Left hindlimb (tissue), 1 donor: ENCODE measurements at regions not wholly inside any gene's neighbourhood (a gene's known extent, or its start where the extent isn't known, plus 50 kb on each side); places are given as distances from the start of the nearest gene placed in this dataset.
"Not testable (repeated sequence)": the region's sequence is repeated elsewhere in the genome, so short reads cannot be mapped to it uniquely, and the experiment has no call there.

Source experiments
- DNase-seq: peaks from one replicate; pipeline ENCODE4 v3.0.0-alpha.2; 2018

DNA sequence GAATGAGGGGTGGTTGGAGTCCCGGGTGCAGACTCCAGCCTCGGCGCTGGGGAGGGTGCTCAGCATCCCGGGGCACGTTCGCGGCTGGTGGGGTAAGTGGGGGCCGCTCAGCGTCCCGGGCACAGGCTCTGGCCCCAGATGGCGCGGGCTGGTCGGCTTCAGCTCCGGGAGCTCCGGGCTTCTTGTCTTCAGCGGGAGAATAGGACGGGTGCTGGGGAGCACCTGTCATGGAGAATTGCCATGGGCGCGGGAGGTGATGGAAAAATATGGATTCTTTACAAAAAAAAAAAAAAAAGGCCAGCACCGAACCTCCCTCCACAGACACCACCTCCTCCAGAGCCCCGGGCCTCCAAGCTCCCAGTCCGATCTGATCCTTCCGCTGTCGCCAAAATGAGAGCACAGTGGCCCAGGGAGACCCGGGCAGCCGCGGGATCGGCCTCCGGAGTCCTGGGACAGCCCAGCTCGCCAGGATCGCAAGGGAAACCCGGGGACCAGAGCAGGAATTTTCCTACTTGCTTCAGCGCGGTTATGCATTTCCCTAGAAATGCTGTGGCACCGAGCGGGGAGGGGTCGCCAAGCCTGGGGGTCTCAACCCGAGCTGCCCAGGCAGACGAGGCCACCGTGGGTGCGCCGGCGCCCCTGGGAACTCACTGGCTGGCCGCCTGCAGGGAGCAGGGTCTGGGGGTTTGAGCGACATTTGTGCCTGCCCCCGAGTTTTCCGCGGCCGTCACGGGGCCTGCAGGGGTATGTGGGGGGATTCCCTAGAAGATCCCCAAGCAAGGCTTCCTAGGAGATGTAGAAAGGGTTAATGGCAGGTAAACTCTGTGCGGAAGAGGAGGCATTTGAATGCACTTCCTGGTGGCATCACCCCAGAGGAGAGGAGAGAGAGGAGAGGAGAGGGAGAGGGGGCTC lies 1336.9 kb downstream of the BRD1 start:
- DNase-seq, result peak; percentile 42

DNA sequence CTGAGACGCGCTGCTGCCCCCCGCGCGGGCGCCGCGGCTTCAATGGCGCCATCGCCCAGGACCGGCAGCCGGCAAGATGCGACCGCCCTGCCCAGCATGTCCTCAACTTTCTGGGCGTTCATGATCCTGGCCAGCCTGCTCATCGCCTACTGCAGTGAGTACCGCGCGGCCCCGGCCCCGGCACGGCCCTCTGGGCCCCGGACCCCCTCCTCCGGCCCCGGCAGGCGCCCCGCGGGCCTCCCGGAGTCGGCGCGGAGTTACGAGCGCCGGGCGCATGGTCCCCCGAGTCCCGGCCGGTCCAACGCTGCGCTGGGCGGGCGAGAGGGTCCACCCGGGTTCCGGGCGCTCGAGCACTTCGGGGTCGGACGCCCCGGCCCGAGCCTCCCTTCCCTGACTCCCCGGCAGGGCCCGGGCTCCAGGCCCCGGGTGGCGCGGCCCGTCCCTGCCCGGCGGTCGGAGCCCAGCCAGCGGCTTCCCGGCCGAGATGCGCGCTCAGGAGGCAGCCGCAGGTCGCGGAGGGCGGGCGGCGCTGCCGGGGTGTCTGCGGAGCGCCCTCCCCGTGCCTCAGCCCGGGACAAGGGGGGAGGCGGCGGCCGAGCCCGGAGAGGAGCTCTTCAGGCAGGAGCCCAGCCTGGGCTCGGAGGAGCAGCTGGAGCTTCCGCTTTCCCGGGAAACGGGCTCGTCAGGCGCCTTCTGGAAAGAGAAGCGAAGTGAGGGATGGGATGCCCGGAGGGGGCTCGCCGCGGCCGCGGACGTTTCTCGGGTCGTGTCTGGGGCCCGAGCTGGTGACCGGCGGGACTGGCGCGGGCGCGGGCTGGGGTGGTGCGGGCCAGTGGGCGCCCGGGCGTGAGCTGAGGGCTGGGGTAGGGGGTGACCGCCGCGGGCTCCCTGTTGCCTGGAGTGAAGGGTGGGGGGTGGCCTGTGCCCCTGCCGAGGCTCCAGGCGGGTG lies 1337.8 kb downstream of the BRD1 start:
- DNase-seq, result peak; percentile 63

- no peak for DNase-seq
Observed at GRCh38 chr22:48488611-48489511, 1338.8 kb downstream of the BRD1 start.

DNA sequence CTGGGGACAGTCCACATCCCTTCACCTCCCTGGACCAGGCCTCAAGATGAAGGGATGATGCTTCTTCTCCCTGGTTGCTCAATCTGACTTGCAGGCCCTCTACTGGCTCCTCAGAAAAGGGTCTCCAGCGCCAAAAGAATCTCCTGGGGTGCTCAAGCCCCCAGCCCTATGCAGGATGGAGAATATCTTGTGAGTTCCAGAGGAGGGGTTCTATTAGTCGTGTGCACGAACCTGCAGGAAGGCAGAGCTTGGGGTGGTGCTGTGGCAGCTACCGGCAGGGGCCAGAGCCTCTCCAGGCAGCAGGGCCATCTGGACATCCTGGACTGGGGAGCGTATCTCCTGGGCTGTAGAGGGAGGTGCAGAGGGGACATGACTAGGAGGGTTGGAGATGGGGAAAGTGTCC lies 1339.5 kb downstream of the BRD1 start:
- DNase-seq, result no peak

- DNase-seq, result no peak
Observed at GRCh38 chr22:48486558-48486957, 1341.1 kb downstream of the BRD1 start.

DNA sequence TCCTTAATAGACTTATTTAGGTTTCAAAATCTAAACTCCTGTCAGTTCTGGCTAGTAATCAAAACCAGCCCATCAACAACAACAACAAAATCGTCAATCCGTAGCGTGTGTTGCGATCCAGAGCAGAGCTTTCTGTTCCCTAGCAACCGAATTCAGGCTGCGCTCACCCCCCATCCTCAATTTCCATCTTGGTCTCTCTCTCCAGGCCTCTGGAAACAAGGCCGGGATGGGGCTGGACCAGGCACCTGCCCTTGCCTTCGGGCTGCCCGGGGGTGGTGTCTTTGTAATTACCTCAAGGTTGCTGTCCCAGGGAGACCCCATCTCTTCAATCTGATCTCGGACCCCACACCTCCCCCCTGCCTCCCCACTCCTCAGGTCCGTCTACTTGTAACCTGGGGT lies 1341.5 kb downstream of the BRD1 start:
- no peak for DNase-seq

- no peak for DNase-seq
Observed at GRCh38 chr22:48485149-48486133, 1342.2 kb downstream of the BRD1 start.

DNA sequence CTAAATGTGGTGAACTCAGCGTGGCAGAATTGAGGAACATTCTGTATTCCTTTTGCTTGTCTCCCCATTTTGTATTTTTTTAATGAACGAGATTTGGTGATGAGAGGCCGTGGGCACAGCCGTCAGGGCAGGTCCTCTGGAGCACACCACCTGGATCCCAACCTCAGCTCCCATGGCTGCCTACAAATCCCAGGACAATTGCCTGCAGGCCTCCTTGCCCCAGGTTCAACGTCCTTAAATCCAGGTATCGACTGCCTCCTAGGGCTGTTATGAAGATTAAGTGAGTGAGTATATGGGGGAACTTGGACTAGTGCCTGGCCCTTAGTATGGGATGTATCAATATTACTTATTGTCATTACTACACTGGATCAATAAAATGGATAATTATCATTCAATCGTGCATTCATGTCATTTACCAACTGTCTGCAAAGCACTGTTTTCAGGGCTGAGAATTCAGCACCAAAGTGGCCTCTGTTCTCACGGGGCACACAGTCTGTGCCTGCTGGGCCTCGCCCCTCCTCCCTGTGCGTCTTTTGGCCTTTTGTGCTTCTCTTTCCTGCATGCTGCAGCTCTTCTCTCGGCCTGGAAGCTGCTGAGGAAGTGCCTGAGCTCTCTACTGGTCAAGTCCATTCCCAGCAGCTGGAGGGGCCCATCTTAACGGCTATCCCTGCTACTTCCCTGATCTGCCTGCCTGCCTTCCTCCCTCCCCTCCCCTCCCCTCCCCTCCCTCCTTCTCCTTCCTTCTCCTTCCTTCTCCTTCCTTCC lies 1343.7 kb downstream of the BRD1 start:
- DNase-seq, result no peak

- no peak for DNase-seq
Observed at GRCh38 chr22:48482771-48483170, 1344.9 kb downstream of the BRD1 start.

GRCh38 chr22:48482198-48482597 lies 1345.5 kb downstream of the BRD1 start:
- DNase-seq, result not testable (repeated sequence)

GRCh38 chr22:48481748-48482147 lies 1345.9 kb downstream of the BRD1 start:
- no peak for DNase-seq

DNA sequence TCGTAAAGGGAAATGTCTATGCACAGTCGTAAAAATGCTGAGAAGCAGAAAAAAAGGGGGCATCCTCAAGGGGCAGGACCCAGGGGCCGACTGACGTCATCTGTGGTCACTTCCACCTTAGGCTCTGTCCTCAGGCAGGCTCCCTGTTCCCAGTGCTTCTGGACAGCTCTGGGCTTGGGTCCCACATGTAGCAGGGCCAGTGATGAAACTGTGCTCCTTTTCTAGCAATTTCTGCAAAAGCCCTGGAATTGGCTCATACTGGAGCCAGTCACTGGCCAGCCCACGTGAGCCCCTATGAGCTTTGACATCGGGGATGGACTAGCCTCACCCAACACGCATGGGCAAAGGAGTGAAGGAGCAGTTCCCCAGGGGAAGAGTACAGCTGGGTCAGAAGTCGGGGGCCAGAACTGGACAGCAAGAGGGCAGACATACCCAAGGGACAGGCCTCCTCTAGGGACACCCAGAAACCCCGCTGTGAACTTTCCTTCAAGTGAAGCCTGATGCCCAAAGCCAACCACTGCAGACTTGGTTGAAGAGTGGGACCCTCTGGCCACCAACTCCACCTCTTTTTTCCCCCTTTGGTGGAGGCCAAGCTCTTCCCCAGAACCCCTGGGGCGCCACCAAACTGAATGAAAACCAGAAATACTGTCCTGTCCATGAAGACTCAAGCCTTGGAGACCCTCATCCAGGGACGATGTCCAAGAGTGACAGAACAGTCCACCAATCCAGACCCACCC lies 1349.0 kb downstream of the BRD1 start:
- no peak for DNase-seq

DNA sequence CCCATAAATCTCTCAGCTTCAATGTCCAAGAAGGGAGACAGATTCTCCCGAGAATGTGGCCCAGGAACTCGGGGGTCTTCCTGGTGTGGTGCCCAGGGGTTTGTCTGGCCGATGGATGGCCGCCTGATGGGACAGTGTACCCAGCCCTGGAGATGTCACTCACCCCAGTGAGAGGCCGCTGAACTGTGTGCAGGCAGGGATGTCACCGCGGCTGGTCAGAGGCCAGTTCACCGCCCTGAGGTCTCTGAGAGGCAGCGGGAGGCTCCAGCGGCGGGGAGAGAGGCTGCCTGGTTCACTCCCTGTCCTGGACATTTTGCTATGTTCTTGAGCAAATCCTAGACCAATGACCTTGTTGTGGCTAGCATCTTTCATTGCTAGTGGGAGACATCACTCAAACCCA lies 1349.5 kb downstream of the BRD1 start:
- no peak for DNase-seq

DNA sequence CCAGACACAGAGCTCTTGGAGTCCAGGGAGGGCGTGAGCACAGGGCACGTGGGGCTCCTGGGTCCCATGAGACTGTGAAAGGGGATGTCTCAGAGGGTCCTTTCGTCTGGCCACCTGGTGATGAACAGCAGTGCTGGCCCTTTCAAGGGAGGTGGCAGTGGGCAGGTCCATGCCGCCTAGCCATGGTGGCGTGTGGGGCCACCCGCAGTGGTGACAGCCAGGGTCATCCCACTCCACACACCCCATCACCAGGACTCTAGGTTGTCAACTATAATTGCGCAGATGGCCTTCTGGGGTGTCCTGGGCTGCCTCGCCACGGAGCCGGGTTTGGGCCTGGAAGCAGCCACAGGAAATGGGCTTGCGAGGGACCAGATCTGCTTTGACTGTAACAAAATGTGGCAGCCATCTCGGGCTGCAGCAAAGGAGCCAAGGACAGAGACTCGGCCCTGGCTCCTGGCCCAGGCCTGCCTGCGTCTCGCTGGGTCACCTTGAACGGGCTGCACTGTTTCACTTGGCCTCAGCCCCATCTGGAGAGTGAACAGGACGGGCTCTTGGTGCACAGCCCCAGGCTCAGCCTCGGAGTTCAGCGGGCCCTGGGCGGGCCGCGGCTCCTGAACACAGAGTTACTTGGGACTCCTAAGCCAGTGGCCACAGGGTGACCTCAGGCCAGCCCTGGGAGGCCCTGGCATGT lies 1350.5 kb downstream of the BRD1 start:
- no peak for DNase-seq

GRCh38 chr22:48476577-48476976 lies 1351.1 kb downstream of the BRD1 start:
- DNase-seq, result no peak

GRCh38 chr22:48475661-48476345 lies 1351.9 kb downstream of the BRD1 start:
- no peak for DNase-seq

- DNase-seq, result no peak
Observed at GRCh38 chr22:48474881-48475280, 1352.8 kb downstream of the BRD1 start.

DNA sequence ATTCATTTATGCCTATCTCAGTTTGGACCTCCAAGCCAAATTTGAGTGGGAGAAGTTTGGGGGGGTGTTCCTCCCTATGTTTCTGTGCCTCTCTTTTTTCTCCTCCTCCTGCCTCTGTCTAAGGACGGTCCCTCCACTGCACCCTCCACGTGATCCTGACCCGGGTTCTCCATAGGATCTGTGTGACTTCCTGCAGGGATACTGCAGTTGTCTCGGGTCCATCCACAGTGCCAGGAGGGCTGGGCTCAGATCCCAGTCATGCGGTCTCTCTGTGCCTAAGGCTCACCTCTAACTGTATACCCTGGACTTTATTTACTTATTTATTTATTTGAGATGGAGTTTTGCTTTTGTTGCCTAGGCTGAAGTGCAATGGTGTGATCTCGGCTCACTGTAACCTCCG lies 1354.5 kb downstream of the BRD1 start:
- DNase-seq, result no peak

DNA sequence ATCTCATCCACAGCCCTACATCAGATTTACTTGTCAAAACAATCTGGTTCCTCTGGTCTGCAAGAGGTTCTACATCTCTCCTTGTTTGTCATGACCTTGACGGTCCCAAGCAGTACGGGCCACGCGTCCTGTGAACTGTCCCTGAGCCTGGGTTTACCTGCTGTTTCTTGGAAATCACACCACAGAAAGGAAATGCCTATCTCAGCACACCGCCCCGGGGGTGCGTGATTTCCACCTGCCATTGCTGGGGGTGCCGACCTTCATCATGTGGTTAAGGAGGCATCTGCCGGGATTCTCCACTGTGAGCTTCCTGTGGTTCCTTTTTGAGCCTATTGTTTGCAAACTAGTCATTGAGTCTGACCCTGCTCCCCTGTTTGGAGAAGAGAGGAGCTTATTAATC lies 1363.4 kb downstream of the BRD1 start:
- no peak for DNase-seq
